GM23338 (cell line): ENCODE measurements at regions not wholly inside any gene's neighbourhood (a gene's known extent, or its start where the extent isn't known, plus 50 kb on each side); places are given as distances from the start of the nearest gene placed in this dataset.

ENCODE experiments used
- CREB1 ChIP-seq: fragments of 250-450 bp; sonication (Bioruptor Pico); IDR thresholded peaks from 2 replicates; pipeline ENCODE4 v1.5.0; 2020; ENCODE audit warnings: low read depth, mild to moderate bottlenecking, moderate library complexity
- CTCF ChIP-seq, 2 experiments: fragments of 200-600 bp in 1 of 2; sonication (generic) in 1 of 2; conservative IDR thresholded peaks; 2 replicates each; pipeline versions ENCODE4 v1.5.1 to v1.6.1; 2016 to 2017; ENCODE audit warnings: antibody characterized with exemption in 2 of 2, low read depth in 2 of 2, mild to moderate bottlenecking in 2 of 2, moderate library complexity in 1 of 2
- EZH2 ChIP-seq: fragments of 200-600 bp; sonication (generic); IDR thresholded peaks from one replicate; pipeline ENCODE4 v1.8.0; 2017; ENCODE audit warnings: antibody characterized with exemption, mild to moderate bottlenecking, low read depth; ENCODE audit not compliant: unreplicated experiment
- EZH2phosphoT487 ChIP-seq: fragments of 200-600 bp; sonication (generic); IDR thresholded peaks from one replicate; pipeline ENCODE4 v1.8.1; 2018; ENCODE audit warnings: antibody characterized with exemption; ENCODE audit not compliant: unreplicated experiment
- JUNB ChIP-seq: IDR thresholded peaks from one replicate; pipeline ENCODE4 v1.6.1; 2016; ENCODE audit warnings: antibody characterized with exemption; ENCODE audit not compliant: unreplicated experiment
- POLR2AphosphoS5 ChIP-seq: IDR thresholded peaks from 2 replicates; pipeline ENCODE4 v1.6.1; 2016; ENCODE audit warnings: antibody characterized with exemption, low read depth
- REST ChIP-seq: IDR thresholded peaks from one replicate; pipeline ENCODE4 v1.6.1; 2018; ENCODE audit warnings: antibody characterized with exemption; ENCODE audit not compliant: unreplicated experiment
- STAT1 ChIP-seq: IDR thresholded peaks from one replicate; pipeline ENCODE4 v1.6.1; 2016; ENCODE audit warnings: antibody characterized with exemption; ENCODE audit not compliant: unreplicated experiment
- ZNF114 ChIP-seq: fragments of 250-450 bp; sonication (Bioruptor Pico); IDR thresholded peaks from 2 replicates; pipeline ENCODE4 v1.5.0; 2020; ENCODE audit warnings: mild to moderate bottlenecking, moderate library complexity
- ZNF331 ChIP-seq: fragments of 250-450 bp; sonication (Bioruptor Pico); IDR thresholded peaks from 2 replicates; pipeline ENCODE4 v1.5.0; 2020; ENCODE audit warnings: low read depth, mild to moderate bottlenecking, moderate library complexity
- TF ChIP-seq, protein P1 (sequence below): IDR thresholded peaks from 2 replicates; pipeline ENCODE4 v1.6.1; 2016; ENCODE audit warnings: antibody characterized with exemption

DNA sequence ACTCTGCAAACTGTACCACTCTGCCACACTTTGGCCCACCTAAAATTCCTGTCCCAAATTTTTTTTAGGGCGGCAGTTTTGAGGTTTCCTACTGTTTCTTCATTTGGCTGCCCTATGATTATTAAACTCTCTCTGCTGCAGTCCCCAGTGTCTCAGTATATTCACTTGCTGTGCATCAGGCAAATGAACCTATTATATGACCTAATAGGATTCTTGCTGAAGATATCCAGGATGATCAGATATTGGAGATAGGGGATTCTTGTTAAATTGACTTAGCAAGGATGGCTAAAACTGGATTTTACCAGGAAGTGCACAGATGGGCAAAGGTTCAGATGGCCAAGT lies 410.8 kb upstream of the DDI1 start:
- TF ChIP-seq EZH2 (no peak), CTCF (conservative IDR thresholded peaks at IDR 0.05; ENCODE audit: low read depth in 2 of 2) (no peak), CREB1 (CRISPR knock-in tag) (no peak), REST (no peak), POLR2AphosphoS5 (no peak), EZH2phosphoT487 (no peak), STAT1 (no peak), ZNF331 (no peak), JUNB (no peak), ZNF114 (CRISPR knock-in tag) (no peak)
- TF ChIP-seq, protein P1, sequence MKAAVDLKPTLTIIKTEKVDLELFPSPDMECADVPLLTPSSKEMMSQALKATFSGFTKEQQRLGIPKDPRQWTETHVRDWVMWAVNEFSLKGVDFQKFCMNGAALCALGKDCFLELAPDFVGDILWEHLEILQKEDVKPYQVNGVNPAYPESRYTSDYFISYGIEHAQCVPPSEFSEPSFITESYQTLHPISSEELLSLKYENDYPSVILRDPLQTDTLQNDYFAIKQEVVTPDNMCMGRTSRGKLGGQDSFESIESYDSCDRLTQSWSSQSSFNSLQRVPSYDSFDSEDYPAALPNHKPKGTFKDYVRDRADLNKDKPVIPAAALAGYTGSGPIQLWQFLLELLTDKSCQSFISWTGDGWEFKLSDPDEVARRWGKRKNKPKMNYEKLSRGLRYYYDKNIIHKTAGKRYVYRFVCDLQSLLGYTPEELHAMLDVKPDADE: no peak
